ENCODE measurements at regions not wholly inside any gene's neighbourhood (a gene's known extent, or its start where the extent isn't known, plus 50 kb on each side); places are given as distances from the start of the nearest gene placed in this dataset.

DNA sequence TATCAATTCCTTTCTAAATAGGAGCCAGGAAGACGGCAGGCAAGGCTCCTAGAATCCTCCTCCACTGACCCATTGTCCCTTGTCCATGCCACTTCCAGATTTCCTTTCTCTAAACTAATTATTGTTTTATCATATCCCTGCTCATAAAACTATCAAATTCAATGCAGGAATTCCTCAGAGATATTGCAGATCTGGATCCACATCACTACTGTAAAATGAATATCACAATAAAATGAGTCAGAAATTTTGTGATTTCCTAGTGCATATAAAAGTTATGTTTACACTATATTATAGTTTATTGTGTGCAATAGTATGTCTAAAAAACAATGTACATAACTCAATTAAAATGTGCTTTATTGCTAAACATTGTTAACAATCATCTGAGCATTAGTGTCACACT is 498.7 kb upstream of the NEGR1 start:
- DNase-seq = no peak
- 27 to 49% (median 31%) methylated on average over 1 of the region's 1 CpG for WGBS, 3 donors
- no peaks in the 10 kb centered on the region for H3K4me1 ChIP-seq (ENCODE audit: insufficient read depth)
- H3K27ac ChIP-seq = no peak overlapping the region
- no peaks in the 10 kb centered on the region for H3K27me3 ChIP-seq
- no peak for TF ChIP-seq POLR2A (IDR thresholded peaks at IDR 0.05)
- TF ChIP-seq EP300 (IDR thresholded peaks at IDR 0.05) = no peak
- TF ChIP-seq, protein P1, sequence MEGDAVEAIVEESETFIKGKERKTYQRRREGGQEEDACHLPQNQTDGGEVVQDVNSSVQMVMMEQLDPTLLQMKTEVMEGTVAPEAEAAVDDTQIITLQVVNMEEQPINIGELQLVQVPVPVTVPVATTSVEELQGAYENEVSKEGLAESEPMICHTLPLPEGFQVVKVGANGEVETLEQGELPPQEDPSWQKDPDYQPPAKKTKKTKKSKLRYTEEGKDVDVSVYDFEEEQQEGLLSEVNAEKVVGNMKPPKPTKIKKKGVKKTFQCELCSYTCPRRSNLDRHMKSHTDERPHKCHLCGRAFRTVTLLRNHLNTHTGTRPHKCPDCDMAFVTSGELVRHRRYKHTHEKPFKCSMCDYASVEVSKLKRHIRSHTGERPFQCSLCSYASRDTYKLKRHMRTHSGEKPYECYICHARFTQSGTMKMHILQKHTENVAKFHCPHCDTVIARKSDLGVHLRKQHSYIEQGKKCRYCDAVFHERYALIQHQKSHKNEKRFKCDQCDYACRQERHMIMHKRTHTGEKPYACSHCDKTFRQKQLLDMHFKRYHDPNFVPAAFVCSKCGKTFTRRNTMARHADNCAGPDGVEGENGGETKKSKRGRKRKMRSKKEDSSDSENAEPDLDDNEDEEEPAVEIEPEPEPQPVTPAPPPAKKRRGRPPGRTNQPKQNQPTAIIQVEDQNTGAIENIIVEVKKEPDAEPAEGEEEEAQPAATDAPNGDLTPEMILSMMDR (IDR thresholded peaks at IDR 0.05) = no peak
- intact Hi-C loops (cut with DNase I) = no loop called here
- no peak overlapping the region for H3K4me3 ChIP-seq
- no peaks in the 10 kb centered on the region for H3K9me3 ChIP-seq
- H3K36me3 ChIP-seq = no peaks in the 10 kb centered on the region

DNA sequence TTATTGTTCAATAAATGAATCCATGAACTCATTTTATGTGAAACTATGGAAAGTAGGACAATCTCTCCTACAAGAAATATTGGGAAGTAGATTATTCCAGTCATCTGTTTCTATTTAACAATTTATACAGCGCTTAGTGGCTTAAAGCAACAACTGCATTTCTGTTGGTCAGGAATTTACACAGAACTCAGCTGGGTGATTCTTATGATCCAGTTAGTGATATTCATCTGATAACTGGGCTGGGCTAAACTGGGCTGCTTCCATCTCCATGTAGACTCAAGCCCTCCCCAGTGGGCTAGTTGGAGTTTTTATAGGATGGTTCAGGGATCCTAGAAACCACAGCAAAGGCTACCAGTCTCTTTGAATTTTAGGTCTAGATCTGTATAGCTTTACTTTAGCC is 497.9 kb upstream of the NEGR1 start:
- intact Hi-C loops (cut with DNase I) = no loop called here
- no peak overlapping the region for H3K27ac ChIP-seq
- WGBS, 3 donors = 92 to 96% (median 95%) methylated on average over 1 of the region's 1 CpG
- H3K4me1 ChIP-seq (ENCODE audit: insufficient read depth) = no peaks in the 10 kb centered on the region
- no peaks in the 10 kb centered on the region for H3K27me3 ChIP-seq
- TF ChIP-seq POLR2A (IDR thresholded peaks at IDR 0.05) (no peak), EP300 (IDR thresholded peaks at IDR 0.05) (no peak)
- TF ChIP-seq, protein P1 (IDR thresholded peaks at IDR 0.05) = no peak
- H3K9me3 ChIP-seq = no peaks in the 10 kb centered on the region
- no peak for DNase-seq
- no peak overlapping the region for H3K4me3 ChIP-seq
- H3K36me3 ChIP-seq = no peaks in the 10 kb centered on the region

DNA sequence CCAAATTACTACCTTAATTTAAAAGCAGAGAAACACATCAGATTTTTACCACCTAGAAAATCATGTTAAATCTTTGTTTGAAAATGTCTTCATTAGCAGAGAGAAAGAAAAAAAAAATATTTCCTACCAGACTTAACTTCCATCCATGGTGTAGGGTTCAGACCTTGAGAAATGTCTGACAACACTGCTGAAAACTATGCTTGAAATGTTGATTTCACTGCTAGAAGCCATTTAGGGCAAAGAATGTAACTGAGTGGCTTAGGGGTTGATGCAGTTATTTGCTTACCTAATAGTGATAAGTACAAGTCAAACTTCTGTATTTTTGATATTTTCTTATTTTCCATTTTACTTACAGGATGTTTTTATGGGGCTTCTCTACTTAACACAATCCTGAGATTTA is 495.6 kb upstream of the NEGR1 start:
- no peak overlapping the region for H3K27ac ChIP-seq
- TF ChIP-seq POLR2A (IDR thresholded peaks at IDR 0.05) (no peak), EP300 (IDR thresholded peaks at IDR 0.05) (no peak)
- TF ChIP-seq, protein P1 (IDR thresholded peaks at IDR 0.05) = no peak

DNA sequence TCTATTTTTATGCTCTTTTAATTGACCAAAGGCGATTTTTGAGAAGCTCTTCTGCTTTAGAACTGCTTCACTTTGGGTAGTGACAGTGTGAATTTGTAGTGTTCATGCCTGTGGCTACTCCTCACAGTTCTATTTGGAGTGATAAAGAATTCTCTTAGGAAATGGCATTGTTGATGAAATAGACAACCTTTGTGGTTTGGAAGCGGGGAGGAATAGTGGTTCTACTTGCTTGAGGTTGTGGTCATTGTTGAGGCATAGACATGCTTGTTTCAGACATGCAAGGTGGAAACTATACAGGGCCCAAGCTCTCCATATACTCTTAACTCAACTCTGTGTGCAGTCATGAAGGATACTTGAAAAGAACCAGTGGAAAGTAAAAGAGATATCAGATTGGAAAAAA is 481.1 kb upstream of the NEGR1 start:
- no peaks in the 10 kb centered on the region for H3K4me1 ChIP-seq (ENCODE audit: insufficient read depth)
- no peaks in the 10 kb centered on the region for H3K9me3 ChIP-seq
- no peaks in the 10 kb centered on the region for H3K36me3 ChIP-seq
- DNase-seq = no peak
- TF ChIP-seq EP300 (IDR thresholded peaks at IDR 0.05) (no peak), POLR2A (IDR thresholded peaks at IDR 0.05) (no peak)
- TF ChIP-seq, protein P1 (IDR thresholded peaks at IDR 0.05) = no peak
- H3K4me3 ChIP-seq = no peak overlapping the region
- WGBS, 3 donors = 83 to 85% (median 84%) methylated on average over 2 of the region's 2 CpGs
- H3K27ac ChIP-seq = no peak overlapping the region
- intact Hi-C loops (cut with DNase I) = no loop called here
- H3K27me3 ChIP-seq = no peaks in the 10 kb centered on the region

More for the DNA sequence above, 495.6 kb upstream of the NEGR1 start:
- intact Hi-C loops (cut with DNase I) = no loop called here
- no peaks in the 10 kb centered on the region for H3K9me3 ChIP-seq
- no peaks in the 10 kb centered on the region for H3K27me3 ChIP-seq
- no peaks in the 10 kb centered on the region for H3K36me3 ChIP-seq
- no peaks in the 10 kb centered on the region for H3K4me1 ChIP-seq (ENCODE audit: insufficient read depth)
- DNase-seq = no peak
- H3K4me3 ChIP-seq = no peak overlapping the region

DNA sequence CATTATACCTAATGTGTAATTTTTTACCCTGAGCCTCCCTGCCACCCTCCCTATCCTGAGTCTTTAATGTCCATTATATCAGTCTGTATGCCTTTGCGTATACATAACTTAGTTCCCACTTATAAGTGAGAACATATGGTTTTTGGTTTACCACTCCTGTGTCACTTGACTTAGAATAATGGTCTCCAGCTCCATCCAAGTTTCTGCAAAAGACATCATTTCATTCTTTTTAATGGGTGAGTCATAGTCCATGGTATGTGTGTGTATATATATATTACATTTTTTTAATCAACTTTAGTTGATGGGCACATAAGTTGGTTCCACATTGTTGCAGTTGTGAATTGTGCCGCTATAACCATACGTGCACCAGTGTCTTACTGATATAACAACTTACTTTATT is 477.1 kb upstream of the NEGR1 start:
- Histone ChIP-seq H3K4me3 (no peak overlapping the region), H3K36me3 (no peaks in the 10 kb centered on the region), H3K9me3 (no peaks in the 10 kb centered on the region), H3K27ac (no peak overlapping the region), H3K4me1 (ENCODE audit: insufficient read depth) (no peaks in the 10 kb centered on the region), H3K27me3 (no peaks in the 10 kb centered on the region)
- WGBS, 3 donors = 80 to 97% (median 83%) methylated on average over 3 of the region's 3 CpGs
- DNase-seq = no peak
- TF ChIP-seq EP300 (IDR thresholded peaks at IDR 0.05) (no peak), POLR2A (IDR thresholded peaks at IDR 0.05) (no peak)
- TF ChIP-seq, protein P1 (IDR thresholded peaks at IDR 0.05) = no peak
- intact Hi-C loops (cut with DNase I) = no loop called here

All from ovary (tissue), 7 donors.